ENCODE measurements at regions not wholly inside any gene's neighbourhood (a gene's known extent, or its start where the extent isn't known, plus 50 kb on each side); places are given as distances from the start of the nearest gene placed in this dataset.

- Histone ChIP-seq H3K9ac (ENCODE audit: insufficient read depth, low read length) (no peak overlapping the region), H3K9me3 (ENCODE audit: control insufficient read depth, insufficient read depth, low read depth, low read length) (no peaks in the 10 kb centered on the region), H3K4me1 (ENCODE audit: control insufficient read depth, extremely low read depth, insufficient read depth, low read length) (no peaks in the 10 kb centered on the region), H3K4me3 (replicated peaks in 1 of 4; ENCODE audit: control extremely low read depth in 1 of 4, insufficient read depth in 1 of 4, low read depth in 3 of 4, low read length in 4 of 4) (no peak overlapping the region), H2AFZ (ENCODE audit: low read length) (no peak overlapping the region), H3K36me3 (ENCODE audit: control insufficient read depth, insufficient read depth, low read length) (no peaks in the 10 kb centered on the region), H4K20me1 (ENCODE audit: control insufficient read depth, extremely low read depth, insufficient read depth, low read length) (no peaks in the 10 kb centered on the region), H3K27ac (ENCODE audit: insufficient read depth, low read length) (no peak overlapping the region), H3K4me2 (ENCODE audit: extremely low read depth, insufficient read depth, low read length) (no peak overlapping the region), H3K27me3 (ENCODE audit: control insufficient read depth, insufficient read depth, low read length) (no peaks in the 10 kb centered on the region), H3K79me2 (ENCODE audit: control insufficient read depth, insufficient read depth, low read length) (no peaks in the 10 kb centered on the region)
- peak in 1 of 2 donors; percentile 74 for DNase-seq (ENCODE audit: low read depth in 2 of 2)
- TF ChIP-seq, protein P1, sequence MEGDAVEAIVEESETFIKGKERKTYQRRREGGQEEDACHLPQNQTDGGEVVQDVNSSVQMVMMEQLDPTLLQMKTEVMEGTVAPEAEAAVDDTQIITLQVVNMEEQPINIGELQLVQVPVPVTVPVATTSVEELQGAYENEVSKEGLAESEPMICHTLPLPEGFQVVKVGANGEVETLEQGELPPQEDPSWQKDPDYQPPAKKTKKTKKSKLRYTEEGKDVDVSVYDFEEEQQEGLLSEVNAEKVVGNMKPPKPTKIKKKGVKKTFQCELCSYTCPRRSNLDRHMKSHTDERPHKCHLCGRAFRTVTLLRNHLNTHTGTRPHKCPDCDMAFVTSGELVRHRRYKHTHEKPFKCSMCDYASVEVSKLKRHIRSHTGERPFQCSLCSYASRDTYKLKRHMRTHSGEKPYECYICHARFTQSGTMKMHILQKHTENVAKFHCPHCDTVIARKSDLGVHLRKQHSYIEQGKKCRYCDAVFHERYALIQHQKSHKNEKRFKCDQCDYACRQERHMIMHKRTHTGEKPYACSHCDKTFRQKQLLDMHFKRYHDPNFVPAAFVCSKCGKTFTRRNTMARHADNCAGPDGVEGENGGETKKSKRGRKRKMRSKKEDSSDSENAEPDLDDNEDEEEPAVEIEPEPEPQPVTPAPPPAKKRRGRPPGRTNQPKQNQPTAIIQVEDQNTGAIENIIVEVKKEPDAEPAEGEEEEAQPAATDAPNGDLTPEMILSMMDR (conservative IDR thresholded peaks at IDR 0.05 in 1 of 2, IDR thresholded peaks at IDR 0.05 in 1 of 2; ENCODE audit: low read depth in 1 of 2, low read length in 2 of 2): no peak
- no peak for TF ChIP-seq EZH2 (IDR thresholded peaks at IDR 0.05; ENCODE audit: low read length, missing control alignments)
Observed at GRCh38 chr11:24422376-24422775, 74.5 kb upstream of the LUZP2 start.

DNA sequence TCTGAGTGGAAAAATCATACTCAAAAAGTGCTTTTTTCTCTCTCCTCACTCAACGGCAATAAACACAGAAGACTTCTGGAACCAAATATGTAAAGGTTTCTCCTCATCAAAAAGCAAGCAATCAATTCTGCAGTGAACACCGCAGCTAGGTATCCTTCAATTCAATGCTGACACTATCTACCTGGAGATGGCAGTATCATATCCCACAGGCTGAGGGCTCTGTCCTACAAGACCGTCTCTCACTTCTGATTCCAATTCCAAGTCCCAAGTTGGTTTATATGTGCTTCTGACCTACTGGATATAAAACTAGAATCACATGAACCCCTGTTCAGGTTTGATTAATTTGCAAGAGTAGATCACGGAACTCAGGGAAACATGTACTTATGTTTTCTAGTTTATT, 59.7 kb upstream of the LUZP2 start:
- TF ChIP-seq EZH2 (IDR thresholded peaks at IDR 0.05; ENCODE audit: low read length, missing control alignments): no peak
- TF ChIP-seq, protein P1 (conservative IDR thresholded peaks at IDR 0.05 in 1 of 2, IDR thresholded peaks at IDR 0.05 in 1 of 2; ENCODE audit: low read depth in 1 of 2, low read length in 2 of 2): no peak
- no peak overlapping the region for H3K4me2 ChIP-seq (ENCODE audit: extremely low read depth, insufficient read depth, low read length)
- no peaks in the 10 kb centered on the region for H3K9me3 ChIP-seq (ENCODE audit: control insufficient read depth, insufficient read depth, low read depth, low read length)
- H3K79me2 ChIP-seq (ENCODE audit: control insufficient read depth, insufficient read depth, low read length): no peaks in the 10 kb centered on the region
- H4K20me1 ChIP-seq (ENCODE audit: control insufficient read depth, extremely low read depth, insufficient read depth, low read length): no peaks in the 10 kb centered on the region
- H3K27me3 ChIP-seq (ENCODE audit: control insufficient read depth, insufficient read depth, low read length): no peaks in the 10 kb centered on the region
- H2AFZ ChIP-seq (ENCODE audit: low read length): no peak overlapping the region
- no peak overlapping the region for H3K4me3 ChIP-seq (replicated peaks in 1 of 4; ENCODE audit: control extremely low read depth in 1 of 4, insufficient read depth in 1 of 4, low read depth in 3 of 4, low read length in 4 of 4)
- no peak for DNase-seq (ENCODE audit: low read depth in 2 of 2)
- H3K9ac ChIP-seq (ENCODE audit: insufficient read depth, low read length): no peak overlapping the region
- no peak overlapping the region for H3K27ac ChIP-seq (ENCODE audit: insufficient read depth, low read length)
- H3K4me1 ChIP-seq (ENCODE audit: control insufficient read depth, extremely low read depth, insufficient read depth, low read length): no peaks in the 10 kb centered on the region
- no peaks in the 10 kb centered on the region for H3K36me3 ChIP-seq (ENCODE audit: control insufficient read depth, insufficient read depth, low read length)
